ENCODE measurements at regions not wholly inside any gene's neighbourhood (a gene's known extent, or its start where the extent isn't known, plus 50 kb on each side); places are given as distances from the start of the nearest gene placed in this dataset.
"Not testable (repeated sequence)": the region's sequence is repeated elsewhere in the genome, so short reads cannot be mapped to it uniquely, and the experiment has no call there.

DNA sequence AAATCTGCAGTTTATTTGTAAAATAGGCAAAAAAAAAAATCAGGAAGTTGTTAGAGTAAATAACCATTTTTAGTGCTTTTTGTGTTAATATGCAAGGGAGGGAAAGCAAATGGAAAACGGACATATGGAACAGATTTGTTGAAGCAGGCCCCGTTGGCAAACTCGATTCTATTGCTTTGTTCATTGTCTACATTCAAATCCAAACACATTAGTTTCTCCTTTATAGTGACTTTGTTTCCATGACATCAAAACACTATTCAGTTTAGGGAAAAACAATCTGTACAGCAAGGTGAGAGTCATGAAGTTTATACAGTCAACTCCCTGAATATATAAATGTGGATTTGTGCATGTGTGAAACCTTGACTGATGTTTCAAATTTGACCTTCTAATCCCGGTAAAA, 142.2 kb downstream of the FAM47A start:
- Mint-ChIP-seq H3K4me3 (no peak overlapping the region), H3K27me3 (no peaks in the 10 kb centered on the region), H3K36me3 (ENCODE audit: low read depth) (no peaks in the 10 kb centered on the region), H3K9me3 (no peaks in the 10 kb centered on the region), H3K4me1 (no peaks in the 10 kb centered on the region), H3K27ac (no peak overlapping the region)
- intact Hi-C loops (cut with micrococcal nuclease) = no loop called here
- DNase-seq = no peak

DNA sequence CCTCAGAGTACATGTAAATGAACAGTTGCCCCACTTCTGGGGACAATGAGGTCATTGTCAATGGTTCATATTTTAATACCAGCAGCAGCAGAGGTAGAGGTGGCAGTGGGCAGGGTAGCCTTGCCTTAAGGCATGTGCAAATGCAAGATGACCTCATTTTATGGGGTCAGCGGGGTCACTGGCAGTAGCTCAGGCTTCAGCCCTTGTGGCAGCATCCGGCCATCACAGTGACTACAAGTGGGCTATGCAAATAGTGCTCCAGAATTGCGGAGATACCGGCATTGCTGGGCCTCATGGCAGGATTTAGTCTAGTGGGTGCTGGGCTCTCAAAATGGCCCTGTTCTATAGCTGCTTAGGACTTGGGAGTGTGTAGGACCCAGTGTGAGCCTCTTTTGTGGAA, 144.7 kb downstream of the FAM47A start:
- Mint-ChIP-seq H3K36me3 (ENCODE audit: low read depth) (no peaks in the 10 kb centered on the region), H3K9me3 (no peaks in the 10 kb centered on the region), H3K4me1 (no peaks in the 10 kb centered on the region), H3K27ac (no peak overlapping the region), H3K4me3 (no peak overlapping the region), H3K27me3 (no peaks in the 10 kb centered on the region)
- intact Hi-C loops (cut with micrococcal nuclease) = no loop called here
- DNase-seq = no peak

DNA sequence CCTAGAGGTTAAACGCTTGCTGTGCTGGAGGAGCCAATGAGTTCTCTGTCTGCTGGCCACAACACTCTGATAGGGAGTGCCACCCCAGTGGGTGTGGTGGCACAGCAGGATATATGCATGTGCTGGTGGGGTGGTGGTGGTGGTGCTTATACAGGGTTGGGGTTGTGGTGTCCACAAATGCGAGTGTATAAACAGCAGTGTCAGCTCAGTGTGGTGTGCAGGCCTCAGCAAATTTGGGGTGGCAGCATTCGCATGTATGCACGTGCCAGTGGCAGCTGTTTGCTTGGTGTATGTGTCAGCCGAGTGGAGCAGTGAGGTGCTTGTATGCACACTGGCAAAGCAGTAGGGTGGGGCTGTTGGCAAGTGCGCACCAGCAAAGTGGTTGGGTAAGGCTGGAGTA, 157.4 kb downstream of the FAM47A start:
- intact Hi-C loops (cut with micrococcal nuclease) = no loop called here
- no peaks in the 10 kb centered on the region for H3K36me3 Mint-ChIP-seq (ENCODE audit: low read depth)
- peaks cover 4% of the 10 kb centered on the region for H3K9me3 Mint-ChIP-seq
- no peak for DNase-seq
- H3K4me3 Mint-ChIP-seq = no peak overlapping the region
- no peaks in the 10 kb centered on the region for H3K4me1 Mint-ChIP-seq
- no peak overlapping the region for H3K27ac Mint-ChIP-seq
- H3K27me3 Mint-ChIP-seq = no peaks in the 10 kb centered on the region

DNA sequence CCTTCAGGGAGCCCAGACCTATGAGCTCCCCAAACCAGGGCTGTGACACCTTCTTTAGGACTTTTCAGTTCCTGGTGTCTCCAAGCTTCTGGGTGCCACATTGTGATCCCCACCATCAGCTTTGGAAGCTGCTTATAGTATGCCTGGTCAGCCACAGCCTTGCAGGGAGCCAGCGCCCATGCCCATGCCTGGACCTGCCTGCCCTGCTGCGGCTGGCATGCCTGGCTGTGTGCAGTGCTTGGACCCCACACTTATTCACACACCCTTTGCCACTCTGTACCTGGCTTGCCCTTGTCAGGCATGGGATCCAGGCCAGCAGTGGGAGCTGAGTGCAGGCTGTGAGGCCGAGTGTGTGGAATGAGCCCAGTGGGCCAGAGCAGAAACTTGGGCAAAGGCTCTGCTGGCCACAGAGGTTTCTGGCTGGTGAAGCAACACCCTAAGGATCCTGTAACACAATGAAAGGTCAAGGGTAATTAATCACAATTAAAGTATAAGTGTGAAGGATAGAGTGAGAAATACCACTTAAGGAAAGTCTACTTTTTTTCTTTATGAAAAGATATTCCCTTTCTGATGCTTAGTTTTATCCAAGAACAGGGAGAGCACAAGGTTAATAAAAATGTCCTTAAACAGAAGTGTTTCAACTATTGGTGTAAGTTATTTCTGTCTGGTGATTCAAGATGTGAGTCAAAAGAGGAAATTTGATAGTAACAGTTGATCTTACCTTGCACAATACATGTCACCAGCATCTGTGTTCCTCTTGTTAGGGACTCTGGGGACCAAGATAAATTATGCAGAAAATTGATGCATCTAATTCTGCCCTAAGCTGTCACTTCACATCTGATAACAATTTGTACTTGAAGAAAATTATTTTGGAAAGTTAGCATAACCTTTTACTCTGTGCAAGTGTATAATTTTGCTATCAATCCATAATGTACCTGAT, 161.8 kb downstream of the FAM47A start:
- no peak overlapping the region for H3K4me3 Mint-ChIP-seq
- H3K36me3 Mint-ChIP-seq (ENCODE audit: low read depth) = no peaks in the 10 kb centered on the region
- no peak overlapping the region for H3K27ac Mint-ChIP-seq
- DNase-seq = no peak
- H3K27me3 Mint-ChIP-seq = no peaks in the 10 kb centered on the region
- intact Hi-C loops (cut with micrococcal nuclease) = no loop called here
- H3K4me1 Mint-ChIP-seq = no peaks in the 10 kb centered on the region
- H3K9me3 Mint-ChIP-seq = no peaks in the 10 kb centered on the region

DNA sequence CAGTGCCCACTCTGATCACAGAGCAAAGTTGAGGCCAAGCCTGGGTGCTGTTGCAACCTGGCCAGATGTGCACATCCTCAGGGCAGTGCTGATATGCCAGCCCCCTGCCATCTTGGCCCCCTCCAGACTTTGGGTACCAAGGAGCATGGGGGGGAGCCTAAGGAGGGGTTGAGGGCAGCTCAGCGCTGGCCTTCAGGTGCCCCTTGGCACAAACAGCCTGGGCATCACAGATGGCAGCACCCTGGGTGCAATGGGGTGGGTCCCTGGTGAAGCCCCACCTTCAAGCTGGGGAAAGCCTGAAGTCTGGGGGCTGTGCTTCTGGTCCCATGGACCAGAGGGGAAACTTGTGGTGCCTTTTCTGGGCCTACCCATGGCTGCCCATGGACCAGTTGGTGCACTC, 163.0 kb downstream of the FAM47A start:
- Mint-ChIP-seq H3K27ac (no peak overlapping the region), H3K36me3 (ENCODE audit: low read depth) (no peaks in the 10 kb centered on the region), H3K4me3 (no peak overlapping the region), H3K4me1 (no peaks in the 10 kb centered on the region), H3K27me3 (no peaks in the 10 kb centered on the region), H3K9me3 (no peaks in the 10 kb centered on the region)
- intact Hi-C loops (cut with micrococcal nuclease) = no loop called here
- DNase-seq = no peak

DNA sequence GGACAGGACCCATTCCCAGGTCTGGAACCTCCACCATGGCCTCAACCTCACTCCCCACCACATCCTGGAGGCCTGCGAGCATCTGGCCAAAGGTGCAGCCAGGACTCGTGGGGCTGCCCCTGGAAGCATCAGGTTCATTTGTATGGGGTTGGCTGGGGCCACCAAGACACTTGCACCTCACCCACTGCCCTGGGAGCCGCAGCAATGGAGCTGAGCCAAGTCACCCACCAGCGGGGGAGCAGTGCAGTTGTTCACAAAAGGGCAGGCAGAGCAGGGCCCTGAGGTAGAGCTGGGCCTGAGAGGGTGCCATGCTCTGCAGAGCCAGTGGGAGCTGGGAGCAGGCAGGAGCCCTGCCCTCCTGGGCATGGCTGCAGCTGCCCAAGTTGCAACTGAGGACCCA, 163.5 kb downstream of the FAM47A start:
- no peaks in the 10 kb centered on the region for H3K9me3 Mint-ChIP-seq
- intact Hi-C loops (cut with micrococcal nuclease) = no loop called here
- H3K27ac Mint-ChIP-seq = no peak overlapping the region
- H3K36me3 Mint-ChIP-seq (ENCODE audit: low read depth) = no peaks in the 10 kb centered on the region
- no peaks in the 10 kb centered on the region for H3K27me3 Mint-ChIP-seq
- no peak for DNase-seq
- H3K4me3 Mint-ChIP-seq = no peak overlapping the region
- no peaks in the 10 kb centered on the region for H3K4me1 Mint-ChIP-seq

DNA sequence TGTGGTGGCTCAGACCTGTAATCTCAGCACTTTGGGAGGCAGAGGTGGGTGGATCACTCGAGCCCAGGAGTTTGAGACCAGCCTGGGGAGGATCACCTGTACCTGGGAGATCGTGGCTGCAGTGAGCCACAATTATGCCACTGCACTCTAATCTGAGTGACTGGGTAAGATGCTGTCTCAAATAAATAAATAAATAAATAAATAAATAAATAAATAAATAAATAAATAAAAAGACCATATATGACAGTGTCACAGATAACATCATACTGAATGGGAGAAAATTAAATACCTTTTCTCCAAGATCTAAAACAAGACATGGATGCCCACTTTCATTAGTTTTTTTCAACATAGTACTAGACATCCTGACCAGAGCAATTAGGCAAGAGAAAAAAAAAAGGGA, 182.8 kb downstream of the FAM47A start:
- H3K27me3 Mint-ChIP-seq = no peaks in the 10 kb centered on the region
- no peaks in the 10 kb centered on the region for H3K36me3 Mint-ChIP-seq (ENCODE audit: low read depth)
- no peak for DNase-seq
- H3K9me3 Mint-ChIP-seq = no peaks in the 10 kb centered on the region
- no peak overlapping the region for H3K27ac Mint-ChIP-seq
- H3K4me1 Mint-ChIP-seq = no peaks in the 10 kb centered on the region
- intact Hi-C loops (cut with micrococcal nuclease) = no loop called here
- no peak overlapping the region for H3K4me3 Mint-ChIP-seq

DNA sequence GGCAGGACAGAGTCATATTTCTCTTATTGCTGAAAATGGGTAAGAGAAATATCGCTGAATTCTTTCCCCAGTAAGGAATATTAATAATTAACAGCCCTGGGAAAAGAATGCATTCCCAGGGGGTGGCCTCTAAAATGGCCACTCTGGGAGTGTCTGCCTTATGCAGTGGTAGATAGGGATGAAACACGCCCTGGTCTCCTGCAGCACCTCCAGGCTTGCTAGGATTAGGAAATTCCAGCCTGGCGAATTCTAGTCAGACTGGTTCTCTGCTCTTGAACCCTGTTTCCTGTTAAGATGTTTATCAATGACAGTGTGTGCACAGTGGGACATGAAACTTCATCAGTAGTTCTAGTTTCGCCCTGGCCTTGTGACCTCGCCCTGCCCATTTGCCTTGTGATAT, 205.9 kb downstream of the FAM47A start:
- H3K27me3 Mint-ChIP-seq; DNase-seq; H3K27ac Mint-ChIP-seq; H3K4me3 Mint-ChIP-seq; H3K36me3 Mint-ChIP-seq (ENCODE audit: low read depth); intact Hi-C loops (cut with micrococcal nuclease); H3K4me1 Mint-ChIP-seq; H3K9me3 Mint-ChIP-seq: not testable (repeated sequence)

DNA sequence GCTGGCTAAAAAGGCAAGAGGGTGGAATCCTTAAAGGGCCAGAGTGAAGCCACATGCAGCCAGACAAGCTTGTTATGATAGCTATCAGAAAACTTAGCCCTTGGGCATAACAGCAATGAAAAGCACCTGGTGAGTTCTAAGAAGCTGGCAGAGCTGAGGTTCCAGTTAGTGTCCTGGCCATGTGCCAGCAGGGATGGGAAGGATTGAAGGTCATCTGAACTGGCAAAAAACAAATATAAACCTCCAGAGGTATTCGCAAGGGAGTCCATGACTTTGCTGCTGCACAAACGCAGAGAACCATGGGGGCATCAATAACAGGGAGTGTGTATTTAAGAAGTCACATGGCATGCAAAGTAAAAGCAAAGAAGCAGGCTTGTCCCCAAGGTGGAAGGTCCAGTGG, 208.9 kb downstream of the FAM47A start:
- no peaks in the 10 kb centered on the region for H3K4me1 Mint-ChIP-seq
- intact Hi-C loops (cut with micrococcal nuclease) = no loop called here
- no peaks in the 10 kb centered on the region for H3K9me3 Mint-ChIP-seq
- no peaks in the 10 kb centered on the region for H3K27me3 Mint-ChIP-seq
- H3K27ac Mint-ChIP-seq = no peak overlapping the region
- DNase-seq = no peak
- H3K4me3 Mint-ChIP-seq = no peak overlapping the region
- no peaks in the 10 kb centered on the region for H3K36me3 Mint-ChIP-seq (ENCODE audit: low read depth)

DNA sequence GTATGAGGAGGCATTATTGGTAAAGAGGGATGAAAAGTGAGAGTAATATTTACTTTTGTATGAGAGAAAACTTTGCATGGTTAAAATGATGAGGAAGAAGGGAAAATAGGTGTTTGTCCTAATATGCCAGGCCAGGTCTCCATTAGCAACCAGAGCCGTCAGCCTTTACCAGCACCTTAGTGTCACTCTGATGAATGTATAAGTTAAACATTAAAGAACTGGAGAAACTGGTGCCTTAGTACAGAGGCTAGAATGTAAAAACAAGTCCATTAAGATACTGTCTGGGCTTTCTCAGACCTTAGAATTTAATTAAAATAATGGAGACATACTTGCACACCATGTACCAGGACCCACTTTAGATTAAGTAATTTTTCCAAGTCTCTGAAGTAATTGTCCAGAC, 222.3 kb downstream of the FAM47A start:
- no peaks in the 10 kb centered on the region for H3K9me3 Mint-ChIP-seq
- no peaks in the 10 kb centered on the region for H3K27me3 Mint-ChIP-seq
- no peak overlapping the region for H3K27ac Mint-ChIP-seq
- no peak for DNase-seq
- intact Hi-C loops (cut with micrococcal nuclease) = no loop called here
- no peaks in the 10 kb centered on the region for H3K36me3 Mint-ChIP-seq (ENCODE audit: low read depth)
- no peak overlapping the region for H3K4me3 Mint-ChIP-seq
- no peaks in the 10 kb centered on the region for H3K4me1 Mint-ChIP-seq

DNA sequence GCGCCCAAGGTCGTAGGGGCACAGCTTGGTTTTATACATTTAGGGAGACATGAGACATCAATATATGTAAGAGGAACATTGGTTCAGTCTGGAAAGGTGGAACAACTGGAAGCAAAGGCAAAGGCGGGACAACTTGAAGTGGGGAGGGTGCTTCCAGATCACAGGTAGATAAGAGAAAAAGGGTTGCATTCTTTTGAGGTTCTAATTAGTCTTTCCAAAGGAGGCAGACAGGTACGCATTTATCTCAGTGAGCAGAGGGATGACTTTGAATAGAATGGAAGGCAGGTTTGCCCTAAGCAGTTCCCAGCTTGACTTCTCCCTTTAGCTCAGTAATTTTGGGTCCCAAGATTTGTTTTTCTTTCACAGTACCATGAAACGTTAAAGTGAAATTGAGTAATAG, 223.2 kb downstream of the FAM47A start:
- H3K9me3 Mint-ChIP-seq = no peaks in the 10 kb centered on the region
- no peak for DNase-seq
- H3K36me3 Mint-ChIP-seq (ENCODE audit: low read depth) = no peaks in the 10 kb centered on the region
- H3K4me3 Mint-ChIP-seq = no peak overlapping the region
- intact Hi-C loops (cut with micrococcal nuclease) = no loop called here
- H3K4me1 Mint-ChIP-seq = no peaks in the 10 kb centered on the region
- H3K27me3 Mint-ChIP-seq = no peaks in the 10 kb centered on the region
- H3K27ac Mint-ChIP-seq = no peak overlapping the region

DNA sequence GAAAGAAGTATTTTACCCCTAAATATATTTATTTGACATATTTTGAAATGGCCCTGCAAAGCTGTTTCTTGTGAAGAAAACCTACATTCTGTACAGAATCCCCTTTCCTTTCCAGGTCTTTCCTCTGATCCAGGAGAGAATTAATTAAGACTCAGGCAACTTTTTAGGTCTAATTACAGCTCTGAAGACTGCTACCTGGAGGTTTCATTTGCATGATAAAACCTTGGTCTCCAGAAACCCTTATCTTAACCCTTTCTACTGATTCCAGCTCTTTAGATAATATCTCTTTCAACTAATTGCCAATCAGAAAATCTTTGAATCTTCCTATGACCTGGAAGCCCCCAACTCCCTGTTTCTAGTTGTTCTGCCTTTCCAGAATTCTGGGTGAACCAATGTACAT, 224.0 kb downstream of the FAM47A start:
- no peaks in the 10 kb centered on the region for H3K4me1 Mint-ChIP-seq
- no peak overlapping the region for H3K4me3 Mint-ChIP-seq
- H3K9me3 Mint-ChIP-seq = no peaks in the 10 kb centered on the region
- H3K36me3 Mint-ChIP-seq (ENCODE audit: low read depth) = no peaks in the 10 kb centered on the region
- no peaks in the 10 kb centered on the region for H3K27me3 Mint-ChIP-seq
- intact Hi-C loops (cut with micrococcal nuclease) = no loop called here
- no peak overlapping the region for H3K27ac Mint-ChIP-seq
- DNase-seq = no peak

DNA sequence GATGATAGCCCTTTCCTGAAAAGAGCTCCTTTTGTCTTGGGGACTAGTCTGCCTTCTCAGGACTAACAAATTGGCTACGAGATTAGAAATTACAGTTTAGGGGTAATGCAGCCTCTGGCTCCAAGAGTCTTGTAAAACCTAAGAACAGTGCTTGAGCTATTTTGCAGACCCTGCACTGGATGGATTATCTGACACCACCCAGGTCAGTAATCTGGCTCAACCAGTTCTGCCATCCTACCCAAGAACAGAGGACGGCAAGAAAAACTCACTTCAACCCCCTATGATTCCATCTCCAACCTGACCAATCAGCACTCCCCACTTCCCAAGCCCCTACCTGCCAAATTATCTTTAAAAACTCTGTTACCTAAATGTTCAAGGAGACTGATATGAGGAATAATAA, 225.1 kb downstream of the FAM47A start:
- Mint-ChIP-seq H3K36me3 (ENCODE audit: low read depth) (no peaks in the 10 kb centered on the region), H3K4me3 (no peak overlapping the region), H3K27ac (no peak overlapping the region), H3K9me3 (peaks cover 3% of the 10 kb centered on the region), H3K4me1 (no peaks in the 10 kb centered on the region), H3K27me3 (no peaks in the 10 kb centered on the region)
- intact Hi-C loops (cut with micrococcal nuclease) = no loop called here
- no peak for DNase-seq

DNA sequence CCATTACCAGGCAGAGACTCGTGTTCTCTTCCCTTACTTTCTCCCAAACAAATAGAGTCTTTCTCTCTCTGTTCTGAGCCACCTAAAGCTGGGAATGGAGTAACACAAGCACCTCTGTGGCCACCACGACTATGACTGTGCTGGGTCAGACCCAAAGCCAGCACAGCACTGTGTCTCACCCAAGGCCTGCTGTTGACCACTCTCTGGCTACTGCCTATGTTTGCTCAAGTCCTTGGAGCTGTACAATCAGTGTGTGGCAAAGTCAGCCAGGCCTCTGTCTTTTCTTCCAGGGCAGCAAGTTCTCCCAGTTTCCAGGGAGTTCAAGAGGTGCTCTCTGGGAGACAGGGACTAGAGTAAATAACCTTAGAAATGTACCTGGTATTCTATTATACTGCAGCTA, 239.4 kb downstream of the FAM47A start:
- Mint-ChIP-seq H3K36me3 (ENCODE audit: low read depth) (no peaks in the 10 kb centered on the region), H3K27ac (no peak overlapping the region), H3K4me3 (no peak overlapping the region), H3K4me1 (no peaks in the 10 kb centered on the region), H3K27me3 (no peaks in the 10 kb centered on the region), H3K9me3 (no peaks in the 10 kb centered on the region)
- DNase-seq = no peak
- intact Hi-C loops (cut with micrococcal nuclease) = no loop called here

DNA sequence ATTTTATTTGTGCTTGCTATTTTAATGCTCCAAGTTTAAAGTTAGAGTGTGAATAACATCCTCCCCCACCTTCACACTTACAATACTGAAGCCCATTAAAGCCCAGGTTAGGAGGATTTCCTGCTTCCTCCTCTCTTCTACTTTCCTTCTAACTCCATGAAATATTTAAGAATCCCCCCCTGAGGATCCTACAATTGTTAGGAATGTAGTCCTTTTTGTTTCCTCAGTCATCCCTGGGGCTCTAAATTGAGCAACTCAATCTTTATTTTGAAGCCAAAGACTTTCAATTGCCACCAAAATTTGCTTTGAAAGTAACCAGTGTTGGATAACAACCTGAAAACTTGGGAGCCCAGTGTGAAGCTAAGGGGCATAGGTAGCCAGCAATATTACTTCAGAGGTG, 276.9 kb downstream of the FAM47A start:
- no peak overlapping the region for H3K27ac Mint-ChIP-seq
- intact Hi-C loops (cut with micrococcal nuclease) = no loop called here
- no peaks in the 10 kb centered on the region for H3K27me3 Mint-ChIP-seq
- H3K9me3 Mint-ChIP-seq = no peaks in the 10 kb centered on the region
- H3K4me3 Mint-ChIP-seq = no peak overlapping the region
- H3K36me3 Mint-ChIP-seq (ENCODE audit: low read depth) = no peaks in the 10 kb centered on the region
- no peaks in the 10 kb centered on the region for H3K4me1 Mint-ChIP-seq
- no peak for DNase-seq

All from activated CD4-positive, alpha-beta T cell treated with anti-CD3 and anti-CD28 coated beads, Interleukin-2, amount 10 ng/mL, durations not matched to agents 24 days and 14 days (primary cell).